T-helper 2 cell treated with Interferon-gamma antibody and Interleukin-4, amounts not matched to agents 5 μg/mL and 100 μg/mL, for 36 hours (primary cell): ENCODE measurements at regions not wholly inside any gene's neighbourhood (a gene's known extent, or its start where the extent isn't known, plus 50 kb on each side); places are given as distances from the start of the nearest gene placed in this dataset.
A peak's percentile ranks its signal among the peaks of the same experiment; 100 is the strongest.

Experiments
- DNase-seq: peaks from one replicate; pipeline ENCODE4 v3.0.0; 2021; ENCODE audit warnings: low spot score
- H3K27ac Mint-ChIP-seq: one replicate; pipeline ENCODE4 v1.8.0; 2021; ENCODE audit warnings: mild to moderate bottlenecking, mixed read lengths
- H3K27me3 Mint-ChIP-seq: one replicate; pipeline ENCODE4 v1.8.0; 2021; ENCODE audit warnings: low read depth, mixed read lengths
- H3K36me3 Mint-ChIP-seq: one replicate; pipeline ENCODE4 v1.8.0; 2021; ENCODE audit warnings: low read depth, mixed read lengths
- H3K4me1 Mint-ChIP-seq: one replicate; pipeline ENCODE4 v1.8.0; 2021; ENCODE audit warnings: low read depth, mixed read lengths
- H3K4me3 Mint-ChIP-seq: one replicate; pipeline ENCODE4 v1.8.0; 2022; ENCODE audit warnings: mild to moderate bottlenecking, moderate library complexity, mixed read lengths
- H3K9me3 Mint-ChIP-seq: one replicate; pipeline ENCODE4 v1.8.0; 2021; ENCODE audit warnings: mixed read lengths

- no peak for DNase-seq
- no peak overlapping the region for H3K27ac Mint-ChIP-seq
- peaks cover 4% of the 10 kb centered on the region for H3K36me3 Mint-ChIP-seq
- peaks cover 18% of the 10 kb centered on the region for H3K9me3 Mint-ChIP-seq
- peaks cover under 1% of the 10 kb centered on the region for H3K27me3 Mint-ChIP-seq
- H3K4me1 Mint-ChIP-seq = peaks cover 2% of the 10 kb centered on the region
- no peak overlapping the region for H3K4me3 Mint-ChIP-seq
Measured at GRCh38 chr6:151719070-151719469, 88.4 kb upstream of the ESR1 start.

- Mint-ChIP-seq H3K27me3 (no peaks in the 10 kb centered on the region), H3K36me3 (no peaks in the 10 kb centered on the region), H3K27ac (no peak overlapping the region), H3K4me1 (peaks cover 2% of the 10 kb centered on the region), H3K4me3 (no peak overlapping the region), H3K9me3 (no peaks in the 10 kb centered on the region)
- no peak for DNase-seq
Measured at GRCh38 chr6:151721146-151721545, 86.3 kb upstream of the ESR1 start.

GRCh38 chr6:151721671-151722070 lies 85.8 kb upstream of the ESR1 start:
- peaks cover 2% of the 10 kb centered on the region for H3K4me1 Mint-ChIP-seq
- no peaks in the 10 kb centered on the region for H3K36me3 Mint-ChIP-seq
- DNase-seq = no peak
- no peaks in the 10 kb centered on the region for H3K9me3 Mint-ChIP-seq
- no peak overlapping the region for H3K4me3 Mint-ChIP-seq
- no peak overlapping the region for H3K27ac Mint-ChIP-seq
- no peaks in the 10 kb centered on the region for H3K27me3 Mint-ChIP-seq

- peaks cover 2% of the 10 kb centered on the region for H3K4me1 Mint-ChIP-seq
- H3K9me3 Mint-ChIP-seq = no peaks in the 10 kb centered on the region
- H3K4me3 Mint-ChIP-seq = no peak overlapping the region
- H3K36me3 Mint-ChIP-seq = no peaks in the 10 kb centered on the region
- H3K27me3 Mint-ChIP-seq = no peaks in the 10 kb centered on the region
- DNase-seq = no peak
- H3K27ac Mint-ChIP-seq = no peak overlapping the region
Measured at GRCh38 chr6:151722342-151722741, 85.1 kb upstream of the ESR1 start.

GRCh38 chr6:151723152-151723551 lies 84.3 kb upstream of the ESR1 start:
- H3K4me1 Mint-ChIP-seq = peaks cover 2% of the 10 kb centered on the region

GRCh38 chr6:151729829-151730495 lies 77.5 kb upstream of the ESR1 start:
- DNase-seq = no peak
- Mint-ChIP-seq H3K9me3 (no peaks in the 10 kb centered on the region), H3K27me3 (peaks cover 3% of the 10 kb centered on the region), H3K27ac (no peak overlapping the region), H3K36me3 (no peaks in the 10 kb centered on the region), H3K4me1 (no peaks in the 10 kb centered on the region), H3K4me3 (no peak overlapping the region)

More at GRCh38 chr6:151723152-151723551, 84.3 kb upstream of the ESR1 start:
- Mint-ChIP-seq H3K27ac (no peak overlapping the region), H3K4me3 (no peak overlapping the region), H3K9me3 (no peaks in the 10 kb centered on the region), H3K36me3 (no peaks in the 10 kb centered on the region), H3K27me3 (no peaks in the 10 kb centered on the region)
- DNase-seq = peak; percentile 69

- no peak for DNase-seq
- Mint-ChIP-seq H3K4me1 (no peaks in the 10 kb centered on the region), H3K27me3 (peaks cover 3% of the 10 kb centered on the region), H3K4me3 (no peak overlapping the region), H3K27ac (no peak overlapping the region), H3K9me3 (no peaks in the 10 kb centered on the region), H3K36me3 (no peaks in the 10 kb centered on the region)
Measured at GRCh38 chr6:151730496-151730870, 77.0 kb upstream of the ESR1 start.

- Mint-ChIP-seq H3K9me3 (no peaks in the 10 kb centered on the region), H3K4me1 (no peaks in the 10 kb centered on the region), H3K4me3 (no peak overlapping the region), H3K36me3 (no peaks in the 10 kb centered on the region), H3K27ac (no peak overlapping the region), H3K27me3 (peaks cover 3% of the 10 kb centered on the region)
- DNase-seq = no peak
Measured at GRCh38 chr6:151731313-151731712, 76.2 kb upstream of the ESR1 start.

- no peaks in the 10 kb centered on the region for H3K9me3 Mint-ChIP-seq
- H3K36me3 Mint-ChIP-seq = no peaks in the 10 kb centered on the region
- DNase-seq = no peak
- H3K27ac Mint-ChIP-seq = no peak overlapping the region
- H3K4me1 Mint-ChIP-seq = no peaks in the 10 kb centered on the region
- H3K4me3 Mint-ChIP-seq = no peak overlapping the region
- H3K27me3 Mint-ChIP-seq = peaks cover 3% of the 10 kb centered on the region
Measured at GRCh38 chr6:151733680-151734320, 73.7 kb upstream of the ESR1 start.

- H3K4me3 Mint-ChIP-seq = no peak overlapping the region
- H3K27ac Mint-ChIP-seq = no peak overlapping the region
- no peaks in the 10 kb centered on the region for H3K36me3 Mint-ChIP-seq
- no peaks in the 10 kb centered on the region for H3K4me1 Mint-ChIP-seq
- no peak for DNase-seq
- no peaks in the 10 kb centered on the region for H3K9me3 Mint-ChIP-seq
- peaks cover 8% of the 10 kb centered on the region for H3K27me3 Mint-ChIP-seq
Measured at GRCh38 chr6:151738267-151738666, 69.2 kb upstream of the ESR1 start.

- Mint-ChIP-seq H3K27ac (no peak overlapping the region), H3K9me3 (no peaks in the 10 kb centered on the region), H3K36me3 (no peaks in the 10 kb centered on the region), H3K4me1 (no peaks in the 10 kb centered on the region), H3K27me3 (peaks cover 10% of the 10 kb centered on the region), H3K4me3 (no peak overlapping the region)
- DNase-seq = no peak
Measured at GRCh38 chr6:151738960-151739359, 68.5 kb upstream of the ESR1 start.

GRCh38 chr6:151740820-151741219 lies 66.7 kb upstream of the ESR1 start:
- H3K27ac Mint-ChIP-seq = no peak overlapping the region
- H3K4me3 Mint-ChIP-seq = no peak overlapping the region
- DNase-seq = no peak
- H3K4me1 Mint-ChIP-seq = peaks cover 2% of the 10 kb centered on the region
- peaks cover 12% of the 10 kb centered on the region for H3K27me3 Mint-ChIP-seq
- H3K36me3 Mint-ChIP-seq = no peaks in the 10 kb centered on the region
- peaks cover 2% of the 10 kb centered on the region for H3K9me3 Mint-ChIP-seq

- Mint-ChIP-seq H3K4me1 (peaks cover 2% of the 10 kb centered on the region), H3K4me3 (no peak overlapping the region), H3K27ac (no peak overlapping the region), H3K9me3 (peaks cover 5% of the 10 kb centered on the region), H3K36me3 (no peaks in the 10 kb centered on the region), H3K27me3 (peaks cover 28% of the 10 kb centered on the region)
- no peak for DNase-seq
Measured at GRCh38 chr6:151747896-151748295, 59.6 kb upstream of the ESR1 start.

- H3K4me3 Mint-ChIP-seq = no peak overlapping the region
- H3K4me1 Mint-ChIP-seq = peaks cover 2% of the 10 kb centered on the region
- H3K9me3 Mint-ChIP-seq = peaks cover 5% of the 10 kb centered on the region
- no peaks in the 10 kb centered on the region for H3K36me3 Mint-ChIP-seq
- H3K27me3 Mint-ChIP-seq = peaks cover 22% of the 10 kb centered on the region
- DNase-seq = no peak
- no peak overlapping the region for H3K27ac Mint-ChIP-seq
Measured at GRCh38 chr6:151749341-151749740, 58.1 kb upstream of the ESR1 start.

GRCh38 chr6:151753581-151753980 lies 53.9 kb upstream of the ESR1 start:
- H3K4me1 Mint-ChIP-seq = peaks cover 26% of the 10 kb centered on the region
- H3K27me3 Mint-ChIP-seq = peaks cover 20% of the 10 kb centered on the region
- no peak overlapping the region for H3K4me3 Mint-ChIP-seq
- no peak overlapping the region for H3K27ac Mint-ChIP-seq
- DNase-seq = no peak
- H3K36me3 Mint-ChIP-seq = peaks cover 5% of the 10 kb centered on the region
- H3K9me3 Mint-ChIP-seq = peaks cover 5% of the 10 kb centered on the region
